ENCODE measurements at regions not wholly inside any gene's neighbourhood (a gene's known extent, or its start where the extent isn't known, plus 50 kb on each side); places are given as distances from the start of the nearest gene placed in this dataset.

DNA sequence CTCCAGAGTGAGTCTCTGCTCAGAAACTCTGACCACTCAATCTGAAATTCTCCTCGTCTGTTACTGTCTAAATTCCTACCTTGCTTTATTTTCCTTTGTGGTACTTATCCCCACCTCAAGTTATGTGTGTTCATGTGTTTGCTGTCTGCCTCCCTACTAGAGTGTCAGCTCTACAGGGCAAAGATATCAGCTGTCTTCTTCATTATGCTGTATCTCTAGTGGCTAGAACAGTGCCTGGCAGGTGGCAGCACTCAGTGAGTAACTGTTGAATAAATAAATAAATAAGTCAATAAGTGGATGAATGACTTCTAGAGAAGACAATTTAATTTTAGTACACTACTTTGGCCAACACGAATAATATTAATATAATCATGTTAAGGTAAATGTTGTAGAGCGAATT, 92.3 kb downstream of the BOD1 start:
- TF ChIP-seq CTCF (IDR thresholded peaks at IDR 0.05) (no peak), POLR2A (IDR thresholded peaks at IDR 0.05) (no peak)
